Muscle layer of colon (tissue), 2 donors: ENCODE measurements at regions not wholly inside any gene's neighbourhood (a gene's known extent, or its start where the extent isn't known, plus 50 kb on each side); places are given as distances from the start of the nearest gene placed in this dataset.

ENCODE experiments used
- H3K27ac ChIP-seq: one replicate; pipeline ENCODE4 v1.7.0; 2013; ENCODE audit warnings: low read depth, mild to moderate bottlenecking, low read length, moderate library complexity
- H3K27me3 ChIP-seq, 2 donors: one replicate each; pipeline ENCODE4 v1.7.0; 2013; ENCODE audit warnings: low read length in 2 of 2, mild to moderate bottlenecking in 2 of 2; ENCODE audit not compliant: insufficient read depth in 2 of 2, control insufficient read depth in 1 of 2
- H3K36me3 ChIP-seq: one replicate; pipeline ENCODE4 v1.7.0; 2013; ENCODE audit warnings: mild to moderate bottlenecking, low read length; ENCODE audit not compliant: insufficient read depth
- H3K4me1 ChIP-seq: one replicate; pipeline ENCODE4 v1.7.0; 2013; ENCODE audit warnings: mild to moderate bottlenecking, low read length; ENCODE audit not compliant: insufficient read depth
- H3K4me3 ChIP-seq, 2 donors: one replicate each; pipeline ENCODE4 v1.7.0; 2013; ENCODE audit warnings: low read length in 2 of 2, low read depth in 1 of 2, mild to moderate bottlenecking in 1 of 2, moderate library complexity in 1 of 2
- H3K9ac ChIP-seq: one replicate; pipeline ENCODE4 v1.7.0; 2013; ENCODE audit warnings: low read length
- H3K9me3 ChIP-seq: one replicate; pipeline ENCODE4 v1.7.0; 2013; ENCODE audit warnings: mild to moderate bottlenecking, low read length
- donor health status: abdominal sarcoma.
- donor health status: Adenocarcinoma of cecum.

GRCh38 chr16:86285938-86286921 lies 224.1 kb upstream of the FOXF1 start:
- Histone ChIP-seq H3K4me3 (peak overlapping the region; percentile 47 to 56), H3K9me3 (no peaks in the 10 kb centered on the region), H3K27ac (peak overlapping the region; percentile 50), H3K27me3 (peaks cover 6 to 10% of the 10 kb centered on the region in 2 donors), H3K9ac (no peak overlapping the region), H3K4me1 (peaks cover 17% of the 10 kb centered on the region), H3K36me3 (no peaks in the 10 kb centered on the region)

GRCh38 chr16:86286991-86287663 lies 223.2 kb upstream of the FOXF1 start:
- H3K9ac ChIP-seq, result peak overlapping the region; percentile 20
- H3K27me3 ChIP-seq, result peaks cover 6 to 10% of the 10 kb centered on the region in 2 donors
- peak overlapping the region; percentile 47 to 56 for H3K4me3 ChIP-seq
- H3K4me1 ChIP-seq, result peaks cover 8% of the 10 kb centered on the region
- no peaks in the 10 kb centered on the region for H3K9me3 ChIP-seq
- peak overlapping the region; percentile 50 for H3K27ac ChIP-seq
- H3K36me3 ChIP-seq, result no peaks in the 10 kb centered on the region

- Histone ChIP-seq H3K27me3 (peaks cover 6 to 10% of the 10 kb centered on the region in 2 donors), H3K27ac (no peak overlapping the region), H3K4me1 (peaks cover 7% of the 10 kb centered on the region), H3K9me3 (no peaks in the 10 kb centered on the region), H3K4me3 (no peak overlapping the region), H3K36me3 (no peaks in the 10 kb centered on the region), H3K9ac (no peak overlapping the region)
These were observed 222.6 kb upstream of the FOXF1 start for GRCh38 chr16:86287664-86288201.

- peaks cover 6 to 10% of the 10 kb centered on the region in 2 donors for H3K27me3 ChIP-seq
These were observed 221.5 kb upstream of the FOXF1 start for GRCh38 chr16:86288716-86289294.

GRCh38 chr16:86289304-86289703 lies 221.0 kb upstream of the FOXF1 start:
- peaks cover 15% of the 10 kb centered on the region for H3K4me1 ChIP-seq
- no peak overlapping the region for H3K4me3 ChIP-seq
- H3K27ac ChIP-seq, result peak overlapping the region; percentile 43
- no peaks in the 10 kb centered on the region for H3K36me3 ChIP-seq
- H3K27me3 ChIP-seq, result peaks cover 6 to 10% of the 10 kb centered on the region in 2 donors
- H3K9ac ChIP-seq, result no peak overlapping the region
- H3K9me3 ChIP-seq, result no peaks in the 10 kb centered on the region

More at GRCh38 chr16:86288716-86289294, 221.5 kb upstream of the FOXF1 start:
- Histone ChIP-seq H3K27ac (peak overlapping the region; percentile 43), H3K4me1 (peaks cover 12% of the 10 kb centered on the region), H3K36me3 (no peaks in the 10 kb centered on the region), H3K9me3 (no peaks in the 10 kb centered on the region), H3K9ac (no peak overlapping the region), H3K4me3 (no peak overlapping the region)

GRCh38 chr16:86289907-86290306 lies 220.4 kb upstream of the FOXF1 start:
- H3K27me3 ChIP-seq, result peaks cover 6 to 10% of the 10 kb centered on the region in 2 donors

GRCh38 chr16:86291491-86291890 lies 218.8 kb upstream of the FOXF1 start:
- H3K4me1 ChIP-seq, result peaks cover 19% of the 10 kb centered on the region
- peaks cover 6 to 10% of the 10 kb centered on the region in 2 donors for H3K27me3 ChIP-seq
- no peak overlapping the region for H3K4me3 ChIP-seq
- H3K27ac ChIP-seq, result no peak overlapping the region
- H3K36me3 ChIP-seq, result no peaks in the 10 kb centered on the region
- no peak overlapping the region for H3K9ac ChIP-seq
- no peaks in the 10 kb centered on the region for H3K9me3 ChIP-seq

More at GRCh38 chr16:86289907-86290306, 220.4 kb upstream of the FOXF1 start:
- H3K27ac ChIP-seq, result no peak overlapping the region
- H3K4me3 ChIP-seq, result no peak overlapping the region
- no peak overlapping the region for H3K9ac ChIP-seq
- peaks cover 21% of the 10 kb centered on the region for H3K4me1 ChIP-seq
- no peaks in the 10 kb centered on the region for H3K36me3 ChIP-seq
- H3K9me3 ChIP-seq, result no peaks in the 10 kb centered on the region

- H3K4me3 ChIP-seq, result no peak overlapping the region
- peaks cover 23% of the 10 kb centered on the region for H3K4me1 ChIP-seq
- no peak overlapping the region for H3K27ac ChIP-seq
- H3K36me3 ChIP-seq, result no peaks in the 10 kb centered on the region
- H3K9ac ChIP-seq, result no peak overlapping the region
- no peaks in the 10 kb centered on the region for H3K9me3 ChIP-seq
- H3K27me3 ChIP-seq, result peaks cover under 1 to 8% of the 10 kb centered on the region in 2 donors
These were observed 218.1 kb upstream of the FOXF1 start for GRCh38 chr16:86292171-86292775.

- peaks cover 0 to 1% of the 10 kb centered on the region in 2 donors for H3K27me3 ChIP-seq
These were observed 217.4 kb upstream of the FOXF1 start for GRCh38 chr16:86292942-86293341.

GRCh38 chr16:86293906-86294305 lies 216.4 kb upstream of the FOXF1 start:
- H3K27ac ChIP-seq, result no peak overlapping the region
- H3K4me3 ChIP-seq, result no peak overlapping the region
- peaks cover 39% of the 10 kb centered on the region for H3K4me1 ChIP-seq
- no peaks in the 10 kb centered on the region for H3K36me3 ChIP-seq
- H3K9ac ChIP-seq, result no peak overlapping the region
- no peaks in the 10 kb centered on the region for H3K27me3 ChIP-seq
- no peaks in the 10 kb centered on the region for H3K9me3 ChIP-seq

More at GRCh38 chr16:86292942-86293341, 217.4 kb upstream of the FOXF1 start:
- H3K4me3 ChIP-seq, result no peak overlapping the region
- H3K9me3 ChIP-seq, result no peaks in the 10 kb centered on the region
- H3K4me1 ChIP-seq, result peaks cover 30% of the 10 kb centered on the region
- H3K36me3 ChIP-seq, result no peaks in the 10 kb centered on the region
- H3K27ac ChIP-seq, result no peak overlapping the region
- H3K9ac ChIP-seq, result no peak overlapping the region
